Testis (tissue), 2 donors: ENCODE measurements at regions not wholly inside any gene's neighbourhood (a gene's known extent, or its start where the extent isn't known, plus 50 kb on each side); places are given as distances from the start of the nearest gene placed in this dataset.

Experiments
- DNase-seq: peaks from one replicate; pipeline ENCODE4 v3.0.0-alpha.2; 2019
- H3K27ac ChIP-seq, 2 donors: fragments of 200-600 bp; sonication (generic); one replicate each; pipeline ENCODE4 v1.5.1; 2019
- H3K27me3 ChIP-seq: fragments of 200-600 bp; sonication (generic); one replicate; pipeline ENCODE4 v1.5.1; 2019
- H3K36me3 ChIP-seq: fragments of 200-600 bp; sonication (generic); one replicate; pipeline ENCODE4 v1.5.1; 2017; ENCODE audit warnings: low read depth; ENCODE audit errors: missing control alignments
- H3K4me1 ChIP-seq: fragments of 200-600 bp; sonication (generic); one replicate; pipeline ENCODE4 v1.5.1; 2019
- H3K4me3 ChIP-seq, 2 donors: fragments of 200-600 bp; sonication (generic); one replicate each; pipeline ENCODE4 v1.5.1; 2017 to 2019
- H3K9me3 ChIP-seq: fragments of 200-600 bp; sonication (generic); one replicate; pipeline ENCODE4 v1.5.1; 2017
- CTCF ChIP-seq, 3 experiments: fragments of 450-650 bp in 2 of 3; fragments of 200-600 bp in 1 of 3; sonication (generic) in 1 of 3; IDR thresholded peaks; one replicate each; pipeline ENCODE4 v1.5.1; 2016 to 2019; ENCODE audit warnings: antibody characterized with exemption in 3 of 3, mild to moderate bottlenecking in 2 of 3, moderate library complexity in 1 of 3
- POLR2A ChIP-seq: fragments of 450-650 bp; IDR thresholded peaks from one replicate; pipeline ENCODE4 v1.6.1; 2017; ENCODE audit warnings: antibody characterized with exemption, mild to moderate bottlenecking, moderate library complexity
- WGBS, 2 donors: methylation state at CpG; one replicate each; pipeline ENCODE4 v1.1.5; 2018; 5-methylcytosine and 5-hydroxymethylcytosine counted together
- intact Hi-C: fragments of 100-400 bp; cut with DNase I; formaldehyde crosslinking; loops from one replicate; pipeline ENCODE4 v1.15.1; 2023; ENCODE audit warnings: low total_unique reads

GRCh38 chr7:113456533-113456932 lies 338.2 kb upstream of the SMIM30 start:
- intact Hi-C loops = no loop called here
- Histone ChIP-seq H3K27ac (no peak overlapping the region), H3K4me3 (no peak overlapping the region), H3K4me1 (no peaks in the 10 kb centered on the region), H3K9me3 (no peaks in the 10 kb centered on the region), H3K27me3 (no peaks in the 10 kb centered on the region), H3K36me3 (no peaks in the 10 kb centered on the region)
- DNase-seq = no peak
- 62 to 85% methylated on average over 7 to 11 of the region's 11 CpGs for WGBS, 2 donors
- TF ChIP-seq POLR2A (no peak), CTCF (IDR thresholded peaks at IDR 0.05) (no peak)

- H3K27me3 ChIP-seq = no peaks in the 10 kb centered on the region
- no peak overlapping the region for H3K27ac ChIP-seq
- H3K4me1 ChIP-seq = no peaks in the 10 kb centered on the region
- WGBS, 2 donors = 37 to 41% methylated on average over 3 of the region's 3 CpGs
- no peaks in the 10 kb centered on the region for H3K9me3 ChIP-seq
- DNase-seq = no peak
- no peak overlapping the region for H3K4me3 ChIP-seq
- intact Hi-C loops = no loop called here
- no peaks in the 10 kb centered on the region for H3K36me3 ChIP-seq
- no peak for TF ChIP-seq POLR2A
- TF ChIP-seq CTCF (IDR thresholded peaks at IDR 0.05) = no peak
Observed at GRCh38 chr7:113454597-113455169, 336.3 kb upstream of the SMIM30 start.

GRCh38 chr7:113452245-113452644 lies 333.9 kb upstream of the SMIM30 start:
- TF ChIP-seq POLR2A (no peak), CTCF (IDR thresholded peaks at IDR 0.05) (no peak)
- no peaks in the 10 kb centered on the region for H3K27me3 ChIP-seq
- H3K9me3 ChIP-seq = no peaks in the 10 kb centered on the region
- intact Hi-C loops = no loop called here
- H3K4me3 ChIP-seq = no peak overlapping the region
- no peak for DNase-seq
- 70 to 81% methylated on average over 4 of the region's 4 CpGs for WGBS, 2 donors
- no peaks in the 10 kb centered on the region for H3K36me3 ChIP-seq
- H3K4me1 ChIP-seq = no peaks in the 10 kb centered on the region
- no peak overlapping the region for H3K27ac ChIP-seq

GRCh38 chr7:113446791-113447190 lies 328.4 kb upstream of the SMIM30 start:
- 94 to 96% methylated on average over 2 of the region's 2 CpGs for WGBS, 2 donors
- DNase-seq = no peak

More at GRCh38 chr7:113446791-113447190, 328.4 kb upstream of the SMIM30 start:
- H3K27me3 ChIP-seq = no peaks in the 10 kb centered on the region
- no peaks in the 10 kb centered on the region for H3K9me3 ChIP-seq
- H3K4me1 ChIP-seq = no peaks in the 10 kb centered on the region
- no peaks in the 10 kb centered on the region for H3K36me3 ChIP-seq
- no peak overlapping the region for H3K4me3 ChIP-seq
- TF ChIP-seq POLR2A (no peak), CTCF (IDR thresholded peaks at IDR 0.05) (no peak)
- H3K27ac ChIP-seq = no peak overlapping the region
- intact Hi-C loops = no loop called here
